SK-N-SH (cell line): ENCODE measurements at regions not wholly inside any gene's neighbourhood (a gene's known extent, or its start where the extent isn't known, plus 50 kb on each side); places are given as distances from the start of the nearest gene placed in this dataset.

Source experiments
- CTCF ChIA-PET: fragments of 300-600, 350-600 bp; formaldehyde crosslinking; extraction: SDS; loops from one replicate; lab custom pipeline; 2021; lab: Yijun Ruan, JAX
- POLR2A ChIA-PET: fragments of 350-600 bp; sonication (Branson Sonifier 250); formaldehyde crosslinking; extraction: SDS; loops from one replicate; lab custom pipeline; 2020; ENCODE audit warnings: antibody characterized with exemption, inconsistent platforms; lab: Yijun Ruan, JAX
- DNase-seq: peaks from one replicate; pipeline ENCODE4 v3.0.0; 2012
- H2AFZ ChIP-seq: fragments of 200-600 bp; sonication (generic); 2 replicates; pipeline ENCODE4 v1.8.1; 2016; ENCODE audit warnings: antibody characterized with exemption, mild to moderate bottlenecking, low read depth
- H3F3A ChIP-seq: fragments of 200-600 bp; sonication (generic); replicated peaks from 2 replicates; pipeline ENCODE3; 2016; ENCODE audit warnings: antibody characterized with exemption, mild to moderate bottlenecking; ENCODE audit not compliant: insufficient read depth
- H3K27ac ChIP-seq, 2 experiments: fragments of 200-500 bp in 1 of 2; fragments of 200-600 bp in 1 of 2; sonication (Bioruptor generic) in 1 of 2; sonication (generic), shearing (Covaris generic) in 1 of 2; 2 replicates each; pipeline versions ENCODE4 v1.5.1 to v1.6.1; 2014 to 2016; ENCODE audit warnings: low read depth in 2 of 2, inconsistent platforms in 1 of 2, low read length in 1 of 2, mild to moderate bottlenecking in 1 of 2, mixed read lengths in 1 of 2
- H3K27me3 ChIP-seq: fragments of 200-600 bp; sonication (generic), shearing (Covaris generic); 2 replicates; pipeline ENCODE4 v1.6.1; 2016; ENCODE audit warnings: mixed run types; ENCODE audit not compliant: insufficient read depth
- H3K36me3 ChIP-seq, 2 experiments: fragments of 200-500 bp in 1 of 2; fragments of 200-600 bp in 1 of 2; sonication (Bioruptor generic) in 1 of 2; sonication (generic) in 1 of 2; replicated peaks in 1 of 2; 2 replicates each; pipeline versions ENCODE3 to v1.5.1; 2014 to 2016; ENCODE audit warnings: low read length in 1 of 2, mild to moderate bottlenecking in 1 of 2; ENCODE audit not compliant: insufficient read depth in 2 of 2, control insufficient read depth in 1 of 2
- H3K4me1 ChIP-seq, 2 experiments: fragments of 200-500 bp in 1 of 2; fragments of 200-600 bp in 1 of 2; sonication (Bioruptor generic) in 1 of 2; sonication (generic), shearing (Covaris generic) in 1 of 2; 2 replicates each; pipeline versions ENCODE4 v1.5.1 to v1.6.1; 2014 to 2016; ENCODE audit warnings: low read depth in 1 of 2, low read length in 1 of 2, mixed run types in 1 of 2; ENCODE audit not compliant: insufficient read depth in 2 of 2, control insufficient read depth in 1 of 2
- H3K4me2 ChIP-seq: fragments of 200-600 bp; sonication (generic), shearing (Covaris generic); 2 replicates; pipeline ENCODE4 v1.6.1; 2017; ENCODE audit warnings: mixed run types
- H3K4me3 ChIP-seq, 2 experiments: fragments of 200-500 bp in 1 of 2; fragments of 200-600 bp in 1 of 2; sonication (Bioruptor generic) in 1 of 2; sonication (generic), shearing (Covaris generic) in 1 of 2; 2 replicates each; pipeline versions ENCODE4 v1.5.1 to v1.8.1; 2014 to 2016; ENCODE audit warnings: low read depth in 2 of 2, inconsistent platforms in 1 of 2, low read length in 1 of 2, mild to moderate bottlenecking in 1 of 2, mixed read lengths in 1 of 2, moderate library complexity in 1 of 2
- H3K79me2 ChIP-seq: fragments of 200-600 bp; sonication (generic); 2 replicates; pipeline ENCODE4 v1.8.1; 2017; ENCODE audit warnings: mild to moderate bottlenecking; ENCODE audit not compliant: insufficient read depth
- H3K9ac ChIP-seq: fragments of 200-600 bp; sonication (generic); 2 replicates; pipeline ENCODE4 v1.6.1; 2017; ENCODE audit warnings: mixed run types
- H3K9me2 ChIP-seq: fragments of 200-600 bp; sonication (generic); 2 replicates; pipeline ENCODE4 v1.6.1; 2017; ENCODE audit warnings: mixed run types
- H3K9me3 ChIP-seq: fragments of 200-600 bp; sonication (generic); 2 replicates; pipeline ENCODE4 v1.6.1; 2017; ENCODE audit warnings: mixed run types, mild to moderate bottlenecking, moderate library complexity
- H4K20me1 ChIP-seq: fragments of 200-600 bp; sonication (generic); 2 replicates; pipeline ENCODE4 v1.6.1; 2017; ENCODE audit warnings: mild to moderate bottlenecking, mixed run types; ENCODE audit not compliant: insufficient read depth
- EP300 ChIP-seq, 2 experiments: IDR thresholded peaks; 2 replicates each; pipeline versions ENCODE4 v1.4.0 to v1.6.1; 2012; ENCODE audit warnings: borderline replicate concordance in 1 of 2, low read depth in 1 of 2, low read length in 1 of 2
- FOSL2 ChIP-seq: IDR thresholded peaks from 2 replicates; pipeline ENCODE4 v1.4.0; 2012; ENCODE audit warnings: low read depth, mild to moderate bottlenecking, moderate library complexity, borderline replicate concordance
- GABPA ChIP-seq: IDR thresholded peaks from 2 replicates; pipeline ENCODE4 v1.4.0; 2012; ENCODE audit warnings: low read depth, mild to moderate bottlenecking
- IRF3 ChIP-seq: fragments of 150-350 bp; IDR thresholded peaks from 2 replicates; pipeline ENCODE4 v1.6.1; 2016; ENCODE audit warnings: mild to moderate bottlenecking, low read depth, low read length
- JUND ChIP-seq: IDR thresholded peaks from 2 replicates; pipeline ENCODE4 v1.4.0; 2012
- NFIC ChIP-seq: IDR thresholded peaks from 2 replicates; pipeline ENCODE4 v1.4.0; 2012; ENCODE audit warnings: borderline replicate concordance
- POLR2AphosphoS5 ChIP-seq: IDR thresholded peaks from 2 replicates; pipeline ENCODE4 v1.6.1; 2012; ENCODE audit warnings: low read depth, low read length
- RCOR1 ChIP-seq: fragments of 150-350 bp; IDR thresholded peaks from 2 replicates; pipeline ENCODE4 v1.6.1; 2017; ENCODE audit warnings: antibody characterized with exemption, low read length
- RFX5 ChIP-seq: IDR thresholded peaks from 2 replicates; pipeline ENCODE4 v1.6.1; 2012; ENCODE audit warnings: mild to moderate bottlenecking, improper control_type of control experiment, low read length
- SIN3A ChIP-seq: IDR thresholded peaks from 2 replicates; pipeline ENCODE4 v1.6.1; 2012; ENCODE audit warnings: low read depth, mild to moderate bottlenecking, low read length, moderate library complexity, borderline replicate concordance
- SMC3 ChIP-seq: IDR thresholded peaks from 2 replicates; pipeline ENCODE4 v1.6.1; 2012; ENCODE audit warnings: low read depth, low read length, improper control_type of control experiment
- TCF12 ChIP-seq: IDR thresholded peaks from 2 replicates; pipeline ENCODE4 v1.4.0; 2012
- TEAD4 ChIP-seq: IDR thresholded peaks from 2 replicates; pipeline ENCODE4 v1.4.0; 2012; ENCODE audit warnings: mild to moderate bottlenecking, borderline replicate concordance; ENCODE audit not compliant: insufficient read depth
- YY1 ChIP-seq: IDR thresholded peaks from 2 replicates; pipeline ENCODE4 v1.4.0; 2012; ENCODE audit warnings: low read depth, mild to moderate bottlenecking
- WGBS: methylation state at CpG from one replicate; pipeline ENCODE4 v1.1.6; 2017; ENCODE audit warnings: low lambda C conversion rate; 5-methylcytosine and 5-hydroxymethylcytosine counted together
- TF ChIP-seq, protein P1 (sequence below): IDR thresholded peaks from 2 replicates; pipeline ENCODE4 v1.4.0; 2012; ENCODE audit warnings: low read depth, borderline replicate concordance
- TF ChIP-seq, protein P2 (sequence below): IDR thresholded peaks from 2 replicates; pipeline ENCODE4; 2012
- TF ChIP-seq, protein P3 (sequence below): IDR thresholded peaks from 2 replicates; pipeline ENCODE4 v1.6.1; 2012; ENCODE audit warnings: mild to moderate bottlenecking, low read depth, low read length, moderate library complexity
- TF ChIP-seq, protein P4 (sequence below): fragments of 150-350 bp; IDR thresholded peaks from 2 replicates; pipeline ENCODE4 v1.6.1; 2017; ENCODE audit warnings: antibody characterized with exemption, low read length, low read depth, borderline replicate concordance

DNA sequence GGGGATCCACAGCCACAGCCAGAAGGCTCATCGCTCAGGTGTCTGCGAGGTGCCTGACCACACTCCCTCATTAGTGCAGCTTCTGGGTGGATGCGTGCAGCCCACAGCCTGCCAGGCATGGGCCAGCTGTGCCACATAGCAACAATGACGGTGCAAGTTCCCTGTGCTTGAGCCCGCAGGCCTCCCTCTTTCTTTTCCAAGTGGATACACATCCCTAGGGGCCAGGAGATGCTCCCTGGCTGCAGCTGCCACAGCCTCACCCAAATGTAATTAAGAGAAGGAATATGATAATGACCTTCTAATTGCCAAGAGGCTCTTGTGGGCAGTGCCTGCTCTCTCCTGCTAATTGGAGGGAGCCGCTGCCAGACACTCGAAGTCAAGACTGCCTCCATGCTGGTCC is 116.0 kb upstream of the PPP1R26 start:
- no peaks in the 10 kb centered on the region for H3K27me3 ChIP-seq
- H3K9me2 ChIP-seq: no peaks in the 10 kb centered on the region
- H3K36me3 ChIP-seq: no peaks in the 10 kb centered on the region
- ChIA-PET POLR2A (no interaction called here), CTCF (interaction anchor here (1.3 to 2.3 kb wide), 4 partner anchors 10 to 277 kb away, joined by 3 to 14 read pairs (median 6); partner anchors contain the start of gene OLFM1)
- H3K9me3 ChIP-seq: no peaks in the 10 kb centered on the region
- H3K27ac ChIP-seq: no peak overlapping the region
- H4K20me1 ChIP-seq: no peaks in the 10 kb centered on the region
- no peaks in the 10 kb centered on the region for H3F3A ChIP-seq
- no peaks in the 10 kb centered on the region for H3K79me2 ChIP-seq
- peaks cover 0 to 9% of the 10 kb centered on the region in 2 experiments; a peak in 1 of 4 replicates for H3K4me1 ChIP-seq
- no peak for DNase-seq
- TF ChIP-seq RFX5: peak; percentile 61; the same call in 1 of the 2 replicates
- TF ChIP-seq, protein P1, sequence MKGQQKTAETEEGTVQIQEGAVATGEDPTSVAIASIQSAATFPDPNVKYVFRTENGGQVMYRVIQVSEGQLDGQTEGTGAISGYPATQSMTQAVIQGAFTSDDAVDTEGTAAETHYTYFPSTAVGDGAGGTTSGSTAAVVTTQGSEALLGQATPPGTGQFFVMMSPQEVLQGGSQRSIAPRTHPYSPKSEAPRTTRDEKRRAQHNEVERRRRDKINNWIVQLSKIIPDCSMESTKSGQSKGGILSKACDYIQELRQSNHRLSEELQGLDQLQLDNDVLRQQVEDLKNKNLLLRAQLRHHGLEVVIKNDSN: no peak
- 37% methylated on average over 6 of the region's 7 CpGs for WGBS
- H3K4me2 ChIP-seq: no peak overlapping the region
- no peak overlapping the region for H3K4me3 ChIP-seq
- H2AFZ ChIP-seq: no peak overlapping the region
- H3K9ac ChIP-seq: no peak overlapping the region

- no peak overlapping the region for H3K4me2 ChIP-seq
- CTCF ChIA-PET: interaction anchor here (1.3 to 2.3 kb wide), 3 partner anchors 8 to 278 kb away, joined by 3 to 14 read pairs (median 4); partner anchors contain the start of gene OLFM1
- WGBS: 44% methylated on average over 9 of the region's 10 CpGs
- TF ChIP-seq TEAD4: no peak
- TF ChIP-seq JUND: no peak
- TF ChIP-seq TCF12: no peak
- TF ChIP-seq YY1: no peak
- TF ChIP-seq, protein P2, sequence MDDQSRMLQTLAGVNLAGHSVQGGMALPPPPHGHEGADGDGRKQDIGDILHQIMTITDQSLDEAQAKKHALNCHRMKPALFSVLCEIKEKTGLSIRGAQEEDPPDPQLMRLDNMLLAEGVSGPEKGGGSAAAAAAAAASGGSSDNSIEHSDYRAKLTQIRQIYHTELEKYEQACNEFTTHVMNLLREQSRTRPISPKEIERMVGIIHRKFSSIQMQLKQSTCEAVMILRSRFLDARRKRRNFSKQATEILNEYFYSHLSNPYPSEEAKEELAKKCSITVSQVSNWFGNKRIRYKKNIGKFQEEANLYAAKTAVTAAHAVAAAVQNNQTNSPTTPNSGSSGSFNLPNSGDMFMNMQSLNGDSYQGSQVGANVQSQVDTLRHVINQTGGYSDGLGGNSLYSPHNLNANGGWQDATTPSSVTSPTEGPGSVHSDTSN: no peak
- TF ChIP-seq FOSL2: no peak
- no peak for TF ChIP-seq EP300 (IDR thresholded peaks at IDR 0.05; ENCODE audit: borderline replicate concordance in 1 of 2, low read depth in 1 of 2, low read length in 1 of 2)
- TF ChIP-seq GABPA: no peak
- TF ChIP-seq RCOR1: no peak
- no peak for TF ChIP-seq SIN3A
- TF ChIP-seq, protein P3, sequence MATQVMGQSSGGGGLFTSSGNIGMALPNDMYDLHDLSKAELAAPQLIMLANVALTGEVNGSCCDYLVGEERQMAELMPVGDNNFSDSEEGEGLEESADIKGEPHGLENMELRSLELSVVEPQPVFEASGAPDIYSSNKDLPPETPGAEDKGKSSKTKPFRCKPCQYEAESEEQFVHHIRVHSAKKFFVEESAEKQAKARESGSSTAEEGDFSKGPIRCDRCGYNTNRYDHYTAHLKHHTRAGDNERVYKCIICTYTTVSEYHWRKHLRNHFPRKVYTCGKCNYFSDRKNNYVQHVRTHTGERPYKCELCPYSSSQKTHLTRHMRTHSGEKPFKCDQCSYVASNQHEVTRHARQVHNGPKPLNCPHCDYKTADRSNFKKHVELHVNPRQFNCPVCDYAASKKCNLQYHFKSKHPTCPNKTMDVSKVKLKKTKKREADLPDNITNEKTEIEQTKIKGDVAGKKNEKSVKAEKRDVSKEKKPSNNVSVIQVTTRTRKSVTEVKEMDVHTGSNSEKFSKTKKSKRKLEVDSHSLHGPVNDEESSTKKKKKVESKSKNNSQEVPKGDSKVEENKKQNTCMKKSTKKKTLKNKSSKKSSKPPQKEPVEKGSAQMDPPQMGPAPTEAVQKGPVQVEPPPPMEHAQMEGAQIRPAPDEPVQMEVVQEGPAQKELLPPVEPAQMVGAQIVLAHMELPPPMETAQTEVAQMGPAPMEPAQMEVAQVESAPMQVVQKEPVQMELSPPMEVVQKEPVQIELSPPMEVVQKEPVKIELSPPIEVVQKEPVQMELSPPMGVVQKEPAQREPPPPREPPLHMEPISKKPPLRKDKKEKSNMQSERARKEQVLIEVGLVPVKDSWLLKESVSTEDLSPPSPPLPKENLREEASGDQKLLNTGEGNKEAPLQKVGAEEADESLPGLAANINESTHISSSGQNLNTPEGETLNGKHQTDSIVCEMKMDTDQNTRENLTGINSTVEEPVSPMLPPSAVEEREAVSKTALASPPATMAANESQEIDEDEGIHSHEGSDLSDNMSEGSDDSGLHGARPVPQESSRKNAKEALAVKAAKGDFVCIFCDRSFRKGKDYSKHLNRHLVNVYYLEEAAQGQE: no peak
- TF ChIP-seq, protein P4, sequence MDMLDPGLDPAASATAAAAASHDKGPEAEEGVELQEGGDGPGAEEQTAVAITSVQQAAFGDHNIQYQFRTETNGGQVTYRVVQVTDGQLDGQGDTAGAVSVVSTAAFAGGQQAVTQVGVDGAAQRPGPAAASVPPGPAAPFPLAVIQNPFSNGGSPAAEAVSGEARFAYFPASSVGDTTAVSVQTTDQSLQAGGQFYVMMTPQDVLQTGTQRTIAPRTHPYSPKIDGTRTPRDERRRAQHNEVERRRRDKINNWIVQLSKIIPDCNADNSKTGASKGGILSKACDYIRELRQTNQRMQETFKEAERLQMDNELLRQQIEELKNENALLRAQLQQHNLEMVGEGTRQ: no peak
- no peak for TF ChIP-seq SMC3
- TF ChIP-seq, protein P1: no peak
- TF ChIP-seq IRF3: no peak
- TF ChIP-seq POLR2AphosphoS5: no peak
- TF ChIP-seq NFIC: no peak
These were observed 114.4 kb upstream of the PPP1R26 start for GRCh38 chr9:135365013-135365768.

More at GRCh38 chr9:135365013-135365768, 114.4 kb upstream of the PPP1R26 start:
- H3K27ac ChIP-seq: no peak overlapping the region
- no peak overlapping the region for H3K4me3 ChIP-seq
- POLR2A ChIA-PET: no interaction called here
- H3K9me3 ChIP-seq: no peaks in the 10 kb centered on the region
- no peaks in the 10 kb centered on the region for H4K20me1 ChIP-seq
- no peak overlapping the region for H2AFZ ChIP-seq
- H3K79me2 ChIP-seq: no peaks in the 10 kb centered on the region
- DNase-seq: no peak
- no peaks in the 10 kb centered on the region for H3K27me3 ChIP-seq
- H3F3A ChIP-seq: no peaks in the 10 kb centered on the region
- H3K4me1 ChIP-seq: peaks cover 0 to 9% of the 10 kb centered on the region in 2 experiments; a peak in 1 of 4 replicates
- H3K9me2 ChIP-seq: no peaks in the 10 kb centered on the region
- H3K36me3 ChIP-seq: no peaks in the 10 kb centered on the region
- H3K9ac ChIP-seq: no peak overlapping the region
